ENCODE measurements at regions not wholly inside any gene's neighbourhood (a gene's known extent, or its start where the extent isn't known, plus 50 kb on each side); places are given as distances from the start of the nearest gene placed in this dataset.

GRCh38 chr19:29432677-29433076, 93.1 kb upstream of the VSTM2B start:
- DNase-seq, result no peak

- no peak for DNase-seq
These were observed 89.1 kb upstream of the VSTM2B start for GRCh38 chr19:29436591-29437103.

- DNase-seq, result no peak
These were observed 86.8 kb upstream of the VSTM2B start for GRCh38 chr19:29439021-29439420.

GRCh38 chr19:29439688-29440550, 85.9 kb upstream of the VSTM2B start:
- DNase-seq, result no peak

GRCh38 chr19:29442094-29442493, 83.7 kb upstream of the VSTM2B start:
- no peak for DNase-seq

GRCh38 chr19:29442910-29443309, 82.9 kb upstream of the VSTM2B start:
- DNase-seq, result no peak

- no peak for DNase-seq
These were observed 80.5 kb upstream of the VSTM2B start for GRCh38 chr19:29445246-29445645.

- DNase-seq, result no peak
These were observed 79.4 kb upstream of the VSTM2B start for GRCh38 chr19:29446361-29446760.

GRCh38 chr19:29448046-29448445, 77.7 kb upstream of the VSTM2B start:
- DNase-seq, result no peak

GRCh38 chr19:29449371-29449770, 76.4 kb upstream of the VSTM2B start:
- no peak for DNase-seq

- DNase-seq, result no peak
These were observed 75.5 kb upstream of the VSTM2B start for GRCh38 chr19:29450306-29450705.

- no peak for DNase-seq
These were observed 75.0 kb upstream of the VSTM2B start for GRCh38 chr19:29450812-29451211.

- no peak for DNase-seq
These were observed 71.7 kb upstream of the VSTM2B start for GRCh38 chr19:29454109-29454508.

GRCh38 chr19:29457413-29457812, 68.4 kb upstream of the VSTM2B start:
- no peak for DNase-seq

GRCh38 chr19:29467824-29468401, 57.9 kb upstream of the VSTM2B start:
- DNase-seq, result no peak

- DNase-seq, result no peak
These were observed 50.3 kb upstream of the VSTM2B start for GRCh38 chr19:29475469-29475868.
